GM12891 (cell line): ENCODE measurements at regions not wholly inside any gene's neighbourhood (a gene's known extent, or its start where the extent isn't known, plus 50 kb on each side); places are given as distances from the start of the nearest gene placed in this dataset.
"Not testable (repeated sequence)": the region's sequence is repeated elsewhere in the genome, so short reads cannot be mapped to it uniquely, and the experiment has no call there.

ENCODE experiments used
- DNase-seq: peaks from one replicate; pipeline ENCODE4 v3.0.0; 2011; ENCODE audit warnings: low spot score; ENCODE audit not compliant: insufficient read length
- FAIRE-seq: peaks from 2 replicates; lab custom pipeline; 2011; peaks lifted over from hg19 to GRCh38; lab: Jason Lieb, UNC
- PAX5 ChIP-seq: IDR thresholded peaks from 2 replicates; pipeline ENCODE4 v1.6.1; 2011; ENCODE audit warnings: low read length, moderate library complexity, mild to moderate bottlenecking; ENCODE audit not compliant: insufficient read depth, severe bottlenecking
- POLR2A ChIP-seq: IDR thresholded peaks from 2 replicates; pipeline ENCODE4 v1.6.1; 2011; ENCODE audit warnings: low read depth, low read length, control low read depth
- POLR2AphosphoS5 ChIP-seq: IDR thresholded peaks from 2 replicates; pipeline ENCODE4 v1.6.1; 2011; ENCODE audit warnings: low read depth, low read length, control low read depth
- POU2F2 ChIP-seq: IDR thresholded peaks from 2 replicates; pipeline ENCODE4 v1.6.1; 2011; ENCODE audit warnings: low read depth, mild to moderate bottlenecking, control low read depth, low read length, moderate library complexity
- SPI1 ChIP-seq: IDR thresholded peaks from 2 replicates; pipeline ENCODE4 v1.6.1; 2011; ENCODE audit warnings: low read depth, low read length, control low read depth
- TAF1 ChIP-seq: IDR thresholded peaks from 2 replicates; pipeline ENCODE4 v1.6.1; 2011; ENCODE audit warnings: low read depth, low read length, control low read depth

- no peak for DNase-seq
Observed at GRCh38 chr16:35570946-35571345, 2111.5 kb downstream of the TP53TG3F start.

GRCh38 chr16:35572186-35572585 is 2112.8 kb downstream of the TP53TG3F start:
- FAIRE-seq: no peak
- TF ChIP-seq POU2F2: no peak
- no peak for TF ChIP-seq TAF1
- TF ChIP-seq SPI1: no peak
- TF ChIP-seq POLR2A: no peak
- no peak for TF ChIP-seq PAX5
- TF ChIP-seq POLR2AphosphoS5: no peak
- DNase-seq: no peak

More at GRCh38 chr16:35570946-35571345, 2111.5 kb downstream of the TP53TG3F start:
- no peak for FAIRE-seq
- no peak for TF ChIP-seq SPI1
- TF ChIP-seq POLR2A: no peak
- no peak for TF ChIP-seq PAX5
- no peak for TF ChIP-seq POLR2AphosphoS5
- no peak for TF ChIP-seq POU2F2
- no peak for TF ChIP-seq TAF1

GRCh38 chr16:35573407-35573806 is 2114.0 kb downstream of the TP53TG3F start:
- no peak for DNase-seq
- no peak for FAIRE-seq
- TF ChIP-seq POU2F2 (no peak), POLR2A (no peak), PAX5 (no peak), TAF1 (no peak), POLR2AphosphoS5 (no peak), SPI1 (no peak)

- DNase-seq: no peak
- TF ChIP-seq PAX5: no peak
- no peak for TF ChIP-seq POLR2AphosphoS5
- FAIRE-seq: no peak
Observed at GRCh38 chr16:35574011-35574410, 2114.6 kb downstream of the TP53TG3F start.

GRCh38 chr16:35574454-35575431 is 2115.3 kb downstream of the TP53TG3F start:
- FAIRE-seq (no peak), DNase-seq (no peak)
- TF ChIP-seq SPI1: no peak
- TF ChIP-seq TAF1: no peak
- no peak for TF ChIP-seq POLR2AphosphoS5
- TF ChIP-seq PAX5: no peak
- TF ChIP-seq POLR2A: no peak
- no peak for TF ChIP-seq POU2F2

GRCh38 chr16:35575432-35575821 is 2116.0 kb downstream of the TP53TG3F start:
- no peak for TF ChIP-seq POLR2AphosphoS5
- no peak for TF ChIP-seq PAX5
- no peak for TF ChIP-seq SPI1
- DNase-seq: no peak
- no peak for FAIRE-seq

- TF ChIP-seq PAX5: no peak
- no peak for TF ChIP-seq POU2F2
- TF ChIP-seq POLR2AphosphoS5: no peak
- no peak for TF ChIP-seq POLR2A
- TF ChIP-seq TAF1: no peak
- TF ChIP-seq SPI1: no peak
- no peak for DNase-seq
- FAIRE-seq: no peak
Observed at GRCh38 chr16:35585411-35585810, 2126.0 kb downstream of the TP53TG3F start.

- not testable (repeated sequence) for FAIRE-seq, DNase-seq
Observed at GRCh38 chr16:35590913-35591312, 2131.5 kb downstream of the TP53TG3F start.

- TF ChIP-seq PAX5 (no peak), POLR2AphosphoS5 (no peak), SPI1 (no peak), TAF1 (no peak), POU2F2 (no peak), POLR2A (no peak)
- DNase-seq (no peak), FAIRE-seq (no peak)
Observed at GRCh38 chr16:35596467-35596866, 2137.1 kb downstream of the TP53TG3F start.
